B cell (primary cell): ENCODE measurements at regions not wholly inside any gene's neighbourhood (a gene's known extent, or its start where the extent isn't known, plus 50 kb on each side); places are given as distances from the start of the nearest gene placed in this dataset.

Source experiments
- ATAC-seq: fragments of 200-7000 bp; cut with Tn5 transposase; one replicate; pipeline ENCODE4 v1.10.0; 2021; ENCODE audit warnings: low read depth, mild to moderate bottlenecking, moderate number of reproducible peaks, moderate library complexity
- CTCF ChIA-PET: fragments of 350-600 bp; sonication (Branson Sonifier 250); formaldehyde crosslinking; loops from one replicate; lab custom pipeline; 2021; ENCODE audit warnings: antibody characterized with exemption, inconsistent platforms; lab: Charles Lee
- POLR2A ChIA-PET: fragments of 350-600 bp; sonication (Branson Sonifier 250); formaldehyde crosslinking; loops from one replicate; lab custom pipeline; 2021; ENCODE audit warnings: antibody characterized with exemption; lab: Charles Lee
- DNase-seq: peaks from one replicate; pipeline ENCODE4 v3.0.0; 2013
- H2AFZ ChIP-seq: 2 replicates; pipeline ENCODE4 v1.6.1; 2012; ENCODE audit warnings: mild to moderate bottlenecking, low read depth, low read length; ENCODE audit not compliant: insufficient read depth, poor library complexity, severe bottlenecking
- H3K27ac ChIP-seq, 2 donors: 1 replicate in 1 of 2; 2 replicates in 1 of 2; pipeline ENCODE4 v1.5.1; 2012 to 2013; ENCODE audit warnings: low read length in 2 of 2, mild to moderate bottlenecking in 2 of 2, moderate library complexity in 1 of 2
- H3K27me3 ChIP-seq, 4 experiments: fragments of 200-600 bp in 1 of 4; sonication (generic) in 1 of 4; replicated peaks in 1 of 4; 1 replicate in 2 of 4; 2 replicates in 2 of 4; pipeline versions ENCODE4 v1.6.1 to v1.7.0; 2013 to 2016; ENCODE audit warnings: low read length in 3 of 4, mild to moderate bottlenecking in 2 of 4, mixed read lengths in 1 of 4, moderate library complexity in 1 of 4; ENCODE audit not compliant: insufficient read depth in 4 of 4, control insufficient read depth in 3 of 4; ENCODE audit errors: control extremely low read depth in 1 of 4
- H3K36me3 ChIP-seq, 2 experiments: replicated peaks in 1 of 2; 1 replicate in 1 of 2; 2 replicates in 1 of 2; pipeline versions ENCODE4 v1.6.1 to v1.7.1; 2013; ENCODE audit warnings: low read length in 1 of 2; ENCODE audit not compliant: insufficient read depth in 2 of 2, control insufficient read depth in 1 of 2; ENCODE audit errors: control extremely low read depth in 1 of 2, extremely low read depth in 1 of 2
- H3K4me1 ChIP-seq, 2 donors: fragments of 200-600 bp in 1 of 2; sonication (generic) in 1 of 2; 1 replicate in 1 of 2; 2 replicates in 1 of 2; pipeline versions ENCODE4 v1.5.1 to v1.6.1; 2013 to 2017; ENCODE audit warnings: low read length in 2 of 2; ENCODE audit not compliant: control insufficient read depth in 2 of 2, insufficient read depth in 2 of 2
- H3K4me2 ChIP-seq: replicated peaks from 2 replicates; pipeline ENCODE3; 2012; ENCODE audit warnings: mild to moderate bottlenecking, low read depth, low read length; ENCODE audit not compliant: poor library complexity, severe bottlenecking
- H3K4me3 ChIP-seq, 5 experiments: fragments of 200-600 bp in 1 of 5; sonication (generic) in 1 of 5; 1 replicate in 3 of 5; 2 replicates in 2 of 5; pipeline versions ENCODE4 v1.5.1 to v1.7.0; 2011 to 2016; ENCODE audit warnings: low read length in 4 of 5, mild to moderate bottlenecking in 4 of 5, low read depth in 2 of 5, control low read depth in 1 of 5, moderate library complexity in 1 of 5; ENCODE audit not compliant: insufficient read depth in 1 of 5; ENCODE audit errors: control extremely low read depth in 1 of 5, extremely low read depth in 1 of 5
- H3K79me2 ChIP-seq: fragments of 200-600 bp; sonication (generic); one replicate; pipeline ENCODE4 v1.6.0; 2016; ENCODE audit warnings: low read length; ENCODE audit not compliant: control insufficient read depth, insufficient read depth
- H3K9ac ChIP-seq: fragments of 200-600 bp; sonication (generic); 2 replicates; pipeline ENCODE4 v1.6.1; 2017; ENCODE audit warnings: mild to moderate bottlenecking, low read length, moderate library complexity
- H3K9me3 ChIP-seq, 3 donors: one replicate each; pipeline versions ENCODE4 v1.6.1 to v1.7.1; 2013; ENCODE audit warnings: low read length in 2 of 3; ENCODE audit not compliant: control insufficient read depth in 2 of 3, insufficient read depth in 1 of 3; ENCODE audit errors: control extremely low read depth in 1 of 3
- H4K20me1 ChIP-seq: 2 replicates; pipeline ENCODE4 v1.6.0; 2012; ENCODE audit warnings: mild to moderate bottlenecking, low read length; ENCODE audit not compliant: insufficient read depth, control insufficient read depth, poor library complexity, severe bottlenecking
- H3K27ac Mint-ChIP-seq: one replicate; pipeline ENCODE4 v1.8.0; 2021; ENCODE audit warnings: mixed read lengths
- H3K27me3 Mint-ChIP-seq: one replicate; pipeline ENCODE4 v1.8.0; 2021; ENCODE audit warnings: mixed read lengths
- H3K4me1 Mint-ChIP-seq: one replicate; pipeline ENCODE4 v1.8.0; 2021; ENCODE audit warnings: mixed read lengths
- H3K4me3 Mint-ChIP-seq: one replicate; pipeline ENCODE4 v1.8.0; 2021; ENCODE audit warnings: mixed read lengths
- H3K9me3 Mint-ChIP-seq: one replicate; pipeline ENCODE4 v1.8.0; 2022; ENCODE audit warnings: mixed read lengths; ENCODE audit not compliant: insufficient read depth
- CTCF ChIP-seq: fragments of 200-600 bp; IDR thresholded peaks from one replicate; pipeline ENCODE4 v1.8.0; 2022; ENCODE audit warnings: antibody characterized with exemption, mild to moderate bottlenecking
- EZH2 ChIP-seq: IDR thresholded peaks from 2 replicates; pipeline ENCODE4 v1.6.1; 2012; ENCODE audit warnings: borderline replicate concordance, low read depth, mild to moderate bottlenecking, moderate library complexity, low read length; ENCODE audit not compliant: insufficient read depth, poor library complexity, severe bottlenecking
- WGBS: methylation state at CpG from one replicate; pipeline ENCODE4 v1.1.5; 2013; ENCODE audit warnings: missing lambda C conversion rate; ENCODE audit not compliant: insufficient coverage; 5-methylcytosine and 5-hydroxymethylcytosine counted together
- intact Hi-C: fragments of 100-400 bp; cut with micrococcal nuclease; formaldehyde crosslinking; loops from one replicate; pipeline ENCODE4 v1.10.0; 2022

DNA sequence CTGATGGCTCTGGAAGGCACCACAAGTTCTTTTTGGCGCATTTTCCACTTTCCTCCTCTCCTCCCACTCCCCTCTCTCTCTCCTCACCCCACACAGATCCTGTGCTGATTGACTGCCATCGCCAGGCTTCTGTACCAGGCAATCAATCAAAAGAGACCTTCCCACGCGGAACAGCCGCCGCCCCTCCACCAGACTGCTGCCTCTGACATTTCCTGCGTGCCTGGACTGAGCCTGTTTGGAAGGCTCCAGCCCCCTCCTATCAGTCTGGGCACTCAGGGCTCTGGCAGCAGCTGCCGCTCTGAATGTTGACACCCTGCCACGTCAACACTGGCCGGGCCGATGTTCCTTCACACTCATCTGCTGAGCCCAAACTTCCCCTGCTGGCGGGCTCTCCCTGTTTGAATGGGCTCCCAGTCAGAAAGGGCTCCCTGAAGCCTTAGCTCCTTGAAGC is 467.7 kb downstream of the EPHA4 start:
- POLR2A ChIA-PET, result no interaction called here
- intact Hi-C loops, result no loop called here
- H3K9ac ChIP-seq, result no peak overlapping the region

DNA sequence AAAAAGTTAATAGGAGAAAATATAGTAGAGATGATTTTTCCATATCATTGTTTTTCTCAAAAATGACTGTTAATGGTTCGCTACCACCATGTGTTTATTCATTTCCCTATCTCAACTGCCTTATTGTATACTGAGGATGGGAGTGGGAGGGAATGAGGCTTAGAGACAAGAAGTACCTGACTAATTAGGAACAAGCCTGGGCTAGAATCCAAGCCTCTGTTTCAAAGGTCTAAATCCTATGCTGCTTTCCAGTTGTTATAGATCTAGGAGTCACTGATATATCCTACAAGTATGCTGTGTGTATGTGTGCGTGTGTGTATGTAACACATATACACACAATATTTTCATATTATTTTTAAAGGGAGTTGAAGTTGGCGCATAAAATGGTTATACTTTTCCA is 465.9 kb downstream of the EPHA4 start:
- Histone ChIP-seq H3K27ac (no peak overlapping the region), H3K27me3 (no peaks in the 10 kb centered on the region), H3K9me3 (no peaks in the 10 kb centered on the region), H3K4me1 (no peaks in the 10 kb centered on the region), H3K4me3 (no peak overlapping the region), H3K9ac (no peak overlapping the region), H4K20me1 (no peaks in the 10 kb centered on the region), H3K4me2 (no peak overlapping the region), H2AFZ (no peak overlapping the region), H3K36me3 (no peaks in the 10 kb centered on the region), H3K79me2 (no peaks in the 10 kb centered on the region)
- Mint-ChIP-seq H3K9me3 (peaks cover 2% of the 10 kb centered on the region), H3K4me3 (no peak overlapping the region), H3K27ac (no peak overlapping the region), H3K4me1 (peaks cover 14% of the 10 kb centered on the region), H3K27me3 (peaks cover 9% of the 10 kb centered on the region)
- intact Hi-C loops, result no loop called here
- ATAC-seq (no peak), DNase-seq (no peak)
- ChIA-PET CTCF (no interaction called here), POLR2A (no interaction called here)
- TF ChIP-seq CTCF, result no peak
- TF ChIP-seq EZH2, result no peak
- WGBS, result no CpG with 5 or more reads among the region's 3 CpGs

More for the DNA sequence above, 467.7 kb downstream of the EPHA4 start:
- DNase-seq (no peak), ATAC-seq (no peak)
- Mint-ChIP-seq H3K4me1 (peaks cover 14% of the 10 kb centered on the region), H3K9me3 (peaks cover 2% of the 10 kb centered on the region), H3K27ac (no peak overlapping the region), H3K4me3 (peak overlapping the region; percentile 30), H3K27me3 (peaks cover 9% of the 10 kb centered on the region)
- H3K27me3 ChIP-seq, result no peaks in the 10 kb centered on the region
- H3K9me3 ChIP-seq, result no peaks in the 10 kb centered on the region
- H4K20me1 ChIP-seq, result no peaks in the 10 kb centered on the region
- WGBS, result 28% methylated on average over 11 of the region's 12 CpGs
- no peak overlapping the region for H3K27ac ChIP-seq
- peak overlapping the region; percentile 54 for H2AFZ ChIP-seq
- H3K4me2 ChIP-seq, result peak overlapping the region; percentile 7
- no peak overlapping the region for H3K4me3 ChIP-seq
- CTCF ChIA-PET, result no interaction called here
- no peaks in the 10 kb centered on the region for H3K79me2 ChIP-seq
- H3K36me3 ChIP-seq, result no peaks in the 10 kb centered on the region
- H3K4me1 ChIP-seq, result no peaks in the 10 kb centered on the region
- no peak for TF ChIP-seq CTCF
- no peak for TF ChIP-seq EZH2
